ENCODE measurements at regions not wholly inside any gene's neighbourhood (a gene's known extent, or its start where the extent isn't known, plus 50 kb on each side); places are given as distances from the start of the nearest gene placed in this dataset.

GRCh38 chr4:121459026-121459425, 78.2 kb upstream of the QRFPR start:
- TF ChIP-seq CTCF (conservative IDR thresholded peaks at IDR 0.05; ENCODE audit: low read depth in 2 of 2) (no peak), JUNB (IDR thresholded peaks at IDR 0.05; ENCODE audit: unreplicated experiment) (no peak), REST (IDR thresholded peaks at IDR 0.05; ENCODE audit: unreplicated experiment) (no peak), POLR2AphosphoS5 (IDR thresholded peaks at IDR 0.05; ENCODE audit: low read depth) (no peak), EZH2 (IDR thresholded peaks at IDR 0.05; ENCODE audit: low read depth, unreplicated experiment) (no peak), ETS1 (IDR thresholded peaks at IDR 0.05) (no peak), CREB1 (CRISPR knock-in tag; IDR thresholded peaks at IDR 0.05; ENCODE audit: low read depth) (no peak), EZH2phosphoT487 (IDR thresholded peaks at IDR 0.05; ENCODE audit: unreplicated experiment) (no peak), ZNF331 (CRISPR knock-in tag; IDR thresholded peaks at IDR 0.05; ENCODE audit: low read depth) (no peak), NANOG (IDR thresholded peaks at IDR 0.05; ENCODE audit: borderline replicate concordance) (no peak), STAT1 (IDR thresholded peaks at IDR 0.05; ENCODE audit: unreplicated experiment) (no peak), ZNF114 (CRISPR knock-in tag; IDR thresholded peaks at IDR 0.05) (no peak)

Data from GM23338 (cell line).